GM12874 (cell line): ENCODE measurements at regions not wholly inside any gene's neighbourhood (a gene's known extent, or its start where the extent isn't known, plus 50 kb on each side); places are given as distances from the start of the nearest gene placed in this dataset.

Source experiments
- TF ChIP-seq, protein P1 (sequence below): IDR thresholded peaks from 2 replicates; pipeline ENCODE4 v1.5.1; 2011; ENCODE audit warnings: low read depth, mild to moderate bottlenecking, control low read depth, low read length, moderate library complexity; ENCODE audit not compliant: insufficient read depth

DNA sequence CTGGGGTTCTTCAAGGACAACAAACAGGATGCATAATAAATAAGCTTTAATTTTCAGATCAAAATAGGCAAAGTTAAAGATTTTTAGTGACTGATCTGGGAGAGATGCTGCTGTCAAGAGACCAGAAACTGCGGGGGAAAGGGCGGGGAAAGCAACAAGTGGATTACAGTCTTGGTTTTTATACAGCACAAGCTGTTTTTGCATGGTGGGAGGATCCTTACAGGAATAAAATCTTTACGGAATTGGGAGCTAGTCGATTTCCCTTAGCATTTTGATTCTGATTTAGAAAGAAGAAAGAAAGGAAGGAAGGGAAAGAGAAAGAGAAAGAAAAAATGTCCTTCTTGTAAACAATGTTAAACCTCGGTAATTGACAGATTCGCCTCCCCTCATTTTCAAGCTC, 242.3 kb upstream of the SP8 start:
- TF ChIP-seq, protein P1, sequence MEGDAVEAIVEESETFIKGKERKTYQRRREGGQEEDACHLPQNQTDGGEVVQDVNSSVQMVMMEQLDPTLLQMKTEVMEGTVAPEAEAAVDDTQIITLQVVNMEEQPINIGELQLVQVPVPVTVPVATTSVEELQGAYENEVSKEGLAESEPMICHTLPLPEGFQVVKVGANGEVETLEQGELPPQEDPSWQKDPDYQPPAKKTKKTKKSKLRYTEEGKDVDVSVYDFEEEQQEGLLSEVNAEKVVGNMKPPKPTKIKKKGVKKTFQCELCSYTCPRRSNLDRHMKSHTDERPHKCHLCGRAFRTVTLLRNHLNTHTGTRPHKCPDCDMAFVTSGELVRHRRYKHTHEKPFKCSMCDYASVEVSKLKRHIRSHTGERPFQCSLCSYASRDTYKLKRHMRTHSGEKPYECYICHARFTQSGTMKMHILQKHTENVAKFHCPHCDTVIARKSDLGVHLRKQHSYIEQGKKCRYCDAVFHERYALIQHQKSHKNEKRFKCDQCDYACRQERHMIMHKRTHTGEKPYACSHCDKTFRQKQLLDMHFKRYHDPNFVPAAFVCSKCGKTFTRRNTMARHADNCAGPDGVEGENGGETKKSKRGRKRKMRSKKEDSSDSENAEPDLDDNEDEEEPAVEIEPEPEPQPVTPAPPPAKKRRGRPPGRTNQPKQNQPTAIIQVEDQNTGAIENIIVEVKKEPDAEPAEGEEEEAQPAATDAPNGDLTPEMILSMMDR: no peak

DNA sequence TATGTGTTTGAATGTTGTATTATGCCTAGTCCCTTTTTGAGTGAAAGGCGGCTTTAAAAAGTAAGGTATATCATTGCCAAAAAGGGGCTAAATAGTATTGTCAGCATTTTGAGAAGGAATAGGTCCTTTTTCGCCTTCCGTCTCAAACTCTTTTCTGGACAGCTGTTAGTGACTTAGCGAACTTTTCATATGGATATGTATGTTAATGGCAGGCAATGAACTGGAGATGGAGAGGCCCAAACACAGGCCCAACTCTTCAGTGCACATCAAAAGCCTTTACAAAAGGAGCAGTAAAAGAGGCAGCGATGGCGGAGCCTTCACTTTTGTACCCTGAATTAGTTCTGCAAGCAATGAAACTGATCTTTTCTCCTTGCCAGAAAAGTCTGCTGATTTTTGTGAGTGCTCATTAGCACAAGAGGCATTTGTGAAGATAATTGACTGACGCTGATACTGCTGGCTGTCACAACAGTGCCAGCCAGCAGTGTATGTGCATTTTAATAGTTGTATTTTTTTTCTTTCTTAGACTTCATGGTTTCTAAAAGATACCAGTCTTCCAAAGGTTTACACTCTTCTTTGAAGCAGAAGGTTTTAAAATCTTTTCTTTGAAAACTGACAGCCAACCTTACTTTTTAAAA, 243.7 kb upstream of the SP8 start:
- TF ChIP-seq, protein P1: no peak

DNA sequence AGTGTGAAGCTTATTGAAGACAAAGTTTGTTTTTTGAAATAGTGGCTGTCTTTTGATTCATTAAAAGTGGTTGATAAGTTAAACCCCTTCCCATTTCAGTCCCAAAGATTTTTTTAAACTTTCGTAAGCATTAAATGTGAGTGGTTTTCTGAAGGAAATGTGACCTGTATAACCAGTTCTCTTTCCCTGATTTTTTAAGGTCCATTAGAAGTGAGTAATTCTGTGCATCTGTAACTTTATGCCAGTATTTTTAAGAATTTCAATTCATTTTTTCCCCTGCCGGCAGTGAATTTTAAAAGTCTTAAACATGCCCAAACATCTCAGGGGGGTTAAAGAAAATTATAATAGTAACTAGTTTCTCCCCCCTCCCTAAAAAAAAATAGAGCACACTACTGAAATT, 254.6 kb upstream of the SP8 start:
- TF ChIP-seq, protein P1: no peak

DNA sequence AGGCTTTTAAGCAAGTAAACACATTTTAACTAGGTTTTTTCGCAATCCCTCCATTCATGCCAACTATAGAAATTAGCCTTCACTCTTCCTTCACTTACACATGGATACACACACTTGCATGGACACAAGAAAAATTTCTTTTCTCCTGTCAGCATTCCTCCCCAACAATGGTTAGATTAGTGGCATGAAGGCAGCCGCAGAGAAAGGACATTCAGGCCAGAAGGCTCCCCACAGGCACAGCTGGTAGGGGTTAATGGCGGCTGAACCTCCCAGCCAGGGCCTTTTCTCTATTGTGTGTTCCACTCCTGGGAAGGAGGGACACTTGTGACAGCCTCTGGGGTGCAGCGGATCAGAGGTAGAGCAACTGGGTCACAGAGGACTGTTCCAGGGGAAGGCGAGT, 255.0 kb upstream of the SP8 start:
- TF ChIP-seq, protein P1: no peak

DNA sequence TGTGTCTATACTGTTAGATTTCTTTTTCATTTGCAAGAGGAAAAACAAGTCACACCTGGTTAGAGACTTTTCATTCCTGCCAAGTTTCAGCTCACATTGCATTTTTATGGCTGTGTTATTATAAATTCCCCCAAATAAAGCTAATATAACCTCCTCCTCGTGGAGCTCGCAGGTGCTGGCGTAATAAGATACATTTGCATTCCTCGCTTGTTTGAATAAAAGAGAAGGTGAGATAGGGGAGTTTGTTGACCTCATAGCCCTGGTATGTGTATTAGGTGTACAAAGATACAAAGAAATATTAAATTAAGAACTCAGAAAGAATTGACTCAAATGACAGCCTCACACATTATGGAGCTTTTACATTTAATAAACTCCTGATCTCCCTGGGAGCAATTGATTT, 257.7 kb upstream of the SP8 start:
- TF ChIP-seq, protein P1: no peak

DNA sequence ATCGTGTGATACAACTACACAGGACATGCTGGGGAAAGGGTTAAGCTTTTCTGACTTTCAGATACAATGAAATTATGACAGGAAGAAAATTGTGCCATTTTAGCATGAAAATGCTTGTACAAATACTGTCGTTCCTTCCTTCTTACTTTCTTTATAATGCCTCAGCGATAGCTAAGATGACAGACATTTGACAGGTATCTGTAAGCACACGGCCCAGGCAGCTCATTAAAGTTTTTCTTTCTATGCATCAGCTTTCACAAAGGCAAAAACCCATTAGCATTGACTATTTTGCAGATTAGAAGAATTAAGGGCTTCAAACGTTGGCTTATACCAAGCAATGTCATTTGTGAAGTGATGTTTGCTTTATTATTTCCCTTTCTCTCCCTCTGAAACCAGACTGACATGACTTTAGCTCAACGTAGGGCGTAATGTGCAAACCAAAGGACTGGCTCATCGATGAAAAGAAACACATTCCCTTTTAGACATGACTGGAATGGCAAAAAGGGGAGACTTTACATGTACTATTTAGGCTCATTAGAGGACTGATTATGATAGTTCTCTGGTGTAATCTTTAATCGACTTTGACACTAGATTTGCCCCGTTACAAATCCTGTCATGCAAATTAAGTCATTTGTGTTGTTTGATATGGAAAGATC, 258.4 kb upstream of the SP8 start:
- TF ChIP-seq, protein P1: no peak

DNA sequence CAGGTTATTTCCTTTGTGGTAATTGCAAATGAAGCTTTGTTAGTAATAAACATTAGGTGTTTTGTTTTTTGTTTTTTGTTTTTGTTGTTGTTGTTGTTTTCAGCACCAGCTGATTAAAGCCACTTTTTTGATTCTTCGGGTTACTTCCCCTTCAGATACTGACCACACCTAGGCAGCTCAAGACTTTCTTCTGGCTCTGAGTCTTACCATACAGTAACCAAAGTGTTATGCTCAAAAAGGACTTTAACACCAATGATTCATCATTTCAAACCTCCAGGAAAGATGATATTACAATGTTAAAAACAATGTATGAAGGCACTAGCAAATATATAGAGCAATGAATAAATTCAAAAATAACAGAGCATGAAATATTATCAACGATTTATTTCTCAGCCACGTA, 265.2 kb upstream of the SP8 start:
- TF ChIP-seq, protein P1: no peak
